ENCODE measurements at regions not wholly inside any gene's neighbourhood (a gene's known extent, or its start where the extent isn't known, plus 50 kb on each side); places are given as distances from the start of the nearest gene placed in this dataset.

DNA sequence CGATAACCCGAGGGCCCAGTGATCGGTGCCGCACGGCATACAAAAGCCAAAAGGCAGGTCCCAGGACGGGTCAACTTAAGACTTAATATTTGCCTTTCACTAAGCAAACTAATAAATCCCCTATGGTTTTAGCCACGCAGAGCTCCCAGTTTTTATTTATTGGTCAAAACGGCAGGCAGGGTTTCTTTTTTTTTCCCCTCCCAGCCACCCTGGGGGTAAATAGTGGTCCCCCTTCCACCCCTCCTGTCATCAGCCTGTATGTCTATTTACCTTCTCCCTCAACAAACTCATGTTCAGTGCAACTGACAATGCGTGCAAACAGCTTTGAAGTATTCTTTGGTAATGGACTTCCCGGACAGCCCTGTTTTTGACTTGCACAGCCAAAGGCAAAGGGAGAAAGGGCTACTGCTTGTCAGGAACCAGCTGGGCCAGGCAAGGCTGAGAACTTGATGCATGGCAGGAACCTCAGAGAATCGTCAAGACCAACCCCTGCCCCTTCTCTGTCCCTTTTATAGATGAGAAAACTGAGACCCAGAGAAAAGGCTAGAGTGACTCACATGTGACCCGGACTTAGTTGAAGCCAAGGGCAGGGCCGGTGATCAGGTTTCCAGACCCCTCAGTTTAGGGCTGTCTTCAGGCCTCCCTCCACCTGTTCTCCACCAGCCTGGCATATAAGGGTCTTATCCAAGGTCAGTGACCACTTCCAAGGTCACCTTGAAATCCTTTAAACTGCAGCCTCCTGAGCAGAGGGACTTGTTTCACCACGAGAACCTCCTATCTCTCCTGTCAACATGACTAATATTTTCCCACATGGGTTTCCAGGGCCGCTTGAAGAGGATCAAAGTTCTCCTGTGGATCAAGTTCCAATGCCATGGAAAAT is 279.0 kb downstream of the SOX9 start:
- no peak overlapping the region for H3K4me3 ChIP-seq (replicated peaks; ENCODE audit: low read depth, low read length)
- TF ChIP-seq, protein P1, sequence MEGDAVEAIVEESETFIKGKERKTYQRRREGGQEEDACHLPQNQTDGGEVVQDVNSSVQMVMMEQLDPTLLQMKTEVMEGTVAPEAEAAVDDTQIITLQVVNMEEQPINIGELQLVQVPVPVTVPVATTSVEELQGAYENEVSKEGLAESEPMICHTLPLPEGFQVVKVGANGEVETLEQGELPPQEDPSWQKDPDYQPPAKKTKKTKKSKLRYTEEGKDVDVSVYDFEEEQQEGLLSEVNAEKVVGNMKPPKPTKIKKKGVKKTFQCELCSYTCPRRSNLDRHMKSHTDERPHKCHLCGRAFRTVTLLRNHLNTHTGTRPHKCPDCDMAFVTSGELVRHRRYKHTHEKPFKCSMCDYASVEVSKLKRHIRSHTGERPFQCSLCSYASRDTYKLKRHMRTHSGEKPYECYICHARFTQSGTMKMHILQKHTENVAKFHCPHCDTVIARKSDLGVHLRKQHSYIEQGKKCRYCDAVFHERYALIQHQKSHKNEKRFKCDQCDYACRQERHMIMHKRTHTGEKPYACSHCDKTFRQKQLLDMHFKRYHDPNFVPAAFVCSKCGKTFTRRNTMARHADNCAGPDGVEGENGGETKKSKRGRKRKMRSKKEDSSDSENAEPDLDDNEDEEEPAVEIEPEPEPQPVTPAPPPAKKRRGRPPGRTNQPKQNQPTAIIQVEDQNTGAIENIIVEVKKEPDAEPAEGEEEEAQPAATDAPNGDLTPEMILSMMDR (IDR thresholded peaks at IDR 0.05; ENCODE audit: low read depth, low read length, missing control alignments) = no peak
- no peak for DNase-seq (ENCODE audit: extremely low read depth, low read depth)

DNA sequence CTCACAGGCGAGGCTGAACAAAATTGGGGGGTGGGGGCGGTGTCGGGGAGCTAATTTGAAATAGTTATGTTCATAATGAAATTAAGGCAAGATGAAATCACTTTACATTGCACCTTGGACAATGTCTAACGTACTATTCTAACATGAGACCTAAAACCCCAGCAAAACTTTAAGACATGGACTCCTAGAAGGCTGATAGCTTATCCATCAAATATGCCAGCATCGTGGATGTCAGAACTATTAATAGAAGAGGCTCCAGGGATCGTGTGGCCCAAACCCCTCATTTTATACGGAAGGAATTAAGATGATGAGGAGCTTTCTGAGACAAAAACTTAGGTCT is 279.6 kb downstream of the SOX9 start:
- TF ChIP-seq, protein P1 (IDR thresholded peaks at IDR 0.05; ENCODE audit: low read depth, low read length, missing control alignments) = no peak
- H3K4me3 ChIP-seq (replicated peaks; ENCODE audit: low read depth, low read length) = no peak overlapping the region
- no peak for DNase-seq (ENCODE audit: extremely low read depth, low read depth)

DNA sequence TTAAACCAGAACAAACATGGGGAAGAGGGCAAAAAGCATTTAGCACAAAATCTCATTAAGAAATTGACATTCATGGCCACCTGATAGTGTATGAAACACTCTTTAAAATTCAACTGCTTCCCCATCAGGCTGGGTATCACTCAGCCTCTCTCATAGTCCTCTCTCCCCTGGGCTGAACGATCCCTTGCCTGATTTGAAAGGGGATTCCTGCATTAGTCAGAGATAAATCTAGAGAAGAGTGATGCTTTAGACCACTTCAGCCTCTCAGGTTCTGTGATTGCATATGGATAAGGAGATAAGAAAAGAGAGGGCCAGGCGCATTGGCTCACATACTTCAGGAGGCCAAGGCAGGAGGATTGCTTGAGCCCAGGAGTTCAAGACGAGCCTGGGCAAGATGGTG is 280.0 kb downstream of the SOX9 start:
- TF ChIP-seq, protein P1 (IDR thresholded peaks at IDR 0.05; ENCODE audit: low read depth, low read length, missing control alignments) = no peak
- DNase-seq (ENCODE audit: extremely low read depth, low read depth) = no peak
- no peak overlapping the region for H3K4me3 ChIP-seq (replicated peaks; ENCODE audit: low read depth, low read length)

DNA sequence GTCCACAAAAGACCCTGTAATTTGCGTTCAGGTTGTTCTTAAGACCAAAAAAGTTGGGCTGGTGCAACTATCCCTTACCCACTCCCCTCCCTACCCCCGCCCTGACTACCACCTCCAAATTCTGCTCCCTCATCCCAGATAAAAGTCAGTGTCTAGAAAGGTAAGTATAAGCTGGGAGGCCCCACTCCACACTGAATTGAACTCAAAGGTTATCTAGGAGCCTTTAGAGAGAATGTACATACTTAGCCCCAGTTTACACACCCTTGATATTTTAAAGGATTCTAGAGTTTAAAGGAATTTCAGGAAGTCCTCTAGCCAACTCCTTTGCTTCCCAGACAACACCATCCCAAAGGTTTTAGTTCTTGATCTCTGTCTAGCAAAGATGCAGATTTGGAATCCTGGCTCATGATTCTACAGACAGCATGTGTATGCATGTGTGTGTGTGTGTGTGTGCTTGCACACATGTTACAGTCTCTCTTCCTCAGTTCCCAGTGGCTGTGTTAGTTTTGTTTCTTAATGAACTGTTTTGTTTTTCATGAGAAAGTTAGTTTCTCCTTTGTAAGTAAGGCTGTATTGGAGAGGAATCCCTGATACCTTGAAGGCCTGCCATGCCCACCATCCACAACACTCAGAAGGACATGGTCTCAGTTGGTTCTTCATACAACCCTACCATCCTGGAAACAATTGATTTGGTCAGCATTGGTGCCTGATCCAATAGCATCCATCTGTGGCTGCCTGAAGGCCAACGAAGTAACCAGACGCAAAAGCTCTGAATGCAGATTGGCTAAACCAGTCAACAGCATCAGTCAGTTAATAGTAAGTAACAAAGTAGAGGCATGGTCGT is 281.3 kb downstream of the SOX9 start:
- no peak for DNase-seq (ENCODE audit: extremely low read depth, low read depth)
- no peak overlapping the region for H3K4me3 ChIP-seq (replicated peaks; ENCODE audit: low read depth, low read length)
- TF ChIP-seq, protein P1 (IDR thresholded peaks at IDR 0.05; ENCODE audit: low read depth, low read length, missing control alignments) = no peak

- no peak for DNase-seq (ENCODE audit: extremely low read depth, low read depth)
- H3K4me3 ChIP-seq (replicated peaks; ENCODE audit: low read depth, low read length) = no peak overlapping the region
- TF ChIP-seq, protein P1 (IDR thresholded peaks at IDR 0.05; ENCODE audit: low read depth, low read length, missing control alignments) = no peak
Observed at GRCh38 chr17:72402727-72403210, 281.9 kb downstream of the SOX9 start.

DNA sequence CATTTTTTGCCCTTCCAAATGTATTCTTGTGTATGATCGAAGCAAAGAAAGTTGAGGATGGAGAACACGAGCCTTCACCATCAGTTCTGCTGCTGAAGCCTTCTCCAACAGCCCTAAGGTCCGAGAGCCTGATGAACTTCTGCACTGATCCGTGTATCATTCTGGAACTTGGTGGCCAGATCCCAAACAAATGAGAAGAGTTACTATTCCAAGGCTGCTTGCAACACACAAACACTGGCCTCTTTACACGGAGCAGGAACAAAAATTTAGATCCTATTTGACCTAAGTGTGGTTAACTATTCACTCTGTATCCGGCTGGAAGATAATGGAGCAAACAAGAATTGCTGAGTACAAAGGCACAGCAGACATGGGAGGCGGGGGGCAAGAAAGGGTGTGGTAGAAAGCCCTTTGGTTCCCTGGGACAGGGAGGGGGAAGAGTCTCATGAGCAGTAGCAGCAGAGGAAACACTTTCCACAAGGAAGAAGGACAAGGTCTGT is 282.9 kb downstream of the SOX9 start:
- no peak for DNase-seq (ENCODE audit: extremely low read depth, low read depth)

More for the DNA sequence above, 282.9 kb downstream of the SOX9 start:
- no peak overlapping the region for H3K4me3 ChIP-seq (replicated peaks; ENCODE audit: low read depth, low read length)
- TF ChIP-seq, protein P1 (IDR thresholded peaks at IDR 0.05; ENCODE audit: low read depth, low read length, missing control alignments) = no peak

All from HFF-Myc (cell line).